GM19324 (cell line): ENCODE measurements at regions not wholly inside any gene's neighbourhood (a gene's known extent, or its start where the extent isn't known, plus 50 kb on each side); places are given as distances from the start of the nearest gene placed in this dataset.
"Not testable (repeated sequence)": the region's sequence is repeated elsewhere in the genome, so short reads cannot be mapped to it uniquely, and the experiment has no call there.

Experiments used
- ATAC-seq: cut with Tn5 transposase; IDR thresholded peaks from one replicate; pipeline ENCODE4 v1.9.1; 2021; ENCODE audit warnings: mild to moderate bottlenecking, moderate library complexity; ENCODE audit not compliant: unreplicated experiment, low FRiP score

- no peak for ATAC-seq
These were observed 169.5 kb upstream of the SVIL start for GRCh38 chr10:29804025-29804852.

DNA sequence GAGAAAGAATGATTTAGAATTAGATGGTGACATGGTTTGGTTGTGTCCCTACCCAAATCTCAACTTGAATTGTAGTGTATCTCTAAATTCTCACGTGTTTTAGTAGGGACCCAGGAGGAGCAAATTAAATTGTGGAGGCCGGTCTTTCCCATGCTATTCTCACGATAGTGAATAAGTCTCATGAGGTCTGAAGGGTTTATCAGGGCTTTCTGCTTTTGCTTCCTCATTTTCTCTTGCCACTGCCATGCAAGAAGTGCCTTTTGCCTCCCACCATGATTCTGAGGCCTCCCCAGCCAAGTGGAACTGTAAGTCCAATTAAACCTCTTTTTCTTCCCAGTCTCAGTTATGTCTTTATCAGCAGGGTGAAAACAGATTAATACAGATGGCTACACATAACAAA, 167.4 kb upstream of the SVIL start:
- ATAC-seq, result no peak

DNA sequence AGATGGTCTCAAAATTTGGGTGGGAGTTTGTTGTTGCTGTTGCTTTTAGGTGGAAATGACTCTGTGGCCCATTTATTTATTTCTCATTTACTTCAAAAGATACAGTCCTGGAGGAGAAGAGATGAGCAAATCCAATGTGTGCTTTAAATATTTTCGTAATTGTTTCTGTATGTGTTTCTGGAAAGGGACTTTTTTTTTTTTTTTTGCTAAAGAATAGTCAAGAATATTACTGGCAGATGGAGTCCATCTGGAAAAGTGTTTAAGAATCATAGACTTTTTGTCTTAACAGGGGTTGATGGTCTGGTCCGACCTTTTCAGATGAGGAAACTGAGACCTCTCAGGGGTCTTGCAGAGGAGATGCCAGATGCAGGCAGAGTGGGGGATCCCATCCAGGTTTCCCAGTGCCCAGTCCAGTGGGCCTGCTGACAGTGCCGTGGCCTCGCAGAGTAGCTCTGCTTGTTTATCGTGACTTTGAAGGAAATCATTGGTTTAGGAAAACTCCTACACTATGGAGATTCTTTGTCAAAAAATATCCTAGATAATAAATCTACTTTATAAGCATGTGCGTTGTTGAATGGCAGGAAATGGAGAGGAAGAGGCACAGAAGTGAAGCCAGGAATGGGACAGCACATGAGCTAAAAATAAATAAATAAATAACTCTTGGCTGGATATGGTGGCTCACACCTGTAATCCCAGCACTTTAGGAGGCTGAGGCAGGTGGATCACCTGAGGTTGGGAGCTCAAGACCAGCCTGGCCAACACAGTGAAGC, 164.3 kb upstream of the SVIL start:
- no peak for ATAC-seq

DNA sequence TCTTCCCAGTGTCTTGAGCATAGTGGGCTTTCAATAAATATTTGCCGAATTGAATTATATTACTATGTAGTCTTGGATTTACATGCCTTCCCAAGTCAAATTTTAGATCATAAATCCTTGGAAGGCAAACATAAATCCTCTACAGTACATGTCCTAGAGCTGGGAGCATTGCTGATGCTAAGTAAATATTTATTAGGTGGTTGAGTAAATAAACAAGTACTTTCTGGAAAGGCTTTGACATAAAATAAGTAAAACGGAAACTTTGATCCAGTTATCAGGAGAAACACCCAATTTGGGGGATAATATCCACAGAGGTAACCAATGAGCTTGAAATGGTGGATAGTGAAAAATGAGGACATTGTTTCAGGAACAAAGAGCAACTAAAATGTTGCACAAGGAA, 162.8 kb upstream of the SVIL start:
- no peak for ATAC-seq

- ATAC-seq, result no peak
These were observed 161.1 kb upstream of the SVIL start for GRCh38 chr10:29795850-29796249.

DNA sequence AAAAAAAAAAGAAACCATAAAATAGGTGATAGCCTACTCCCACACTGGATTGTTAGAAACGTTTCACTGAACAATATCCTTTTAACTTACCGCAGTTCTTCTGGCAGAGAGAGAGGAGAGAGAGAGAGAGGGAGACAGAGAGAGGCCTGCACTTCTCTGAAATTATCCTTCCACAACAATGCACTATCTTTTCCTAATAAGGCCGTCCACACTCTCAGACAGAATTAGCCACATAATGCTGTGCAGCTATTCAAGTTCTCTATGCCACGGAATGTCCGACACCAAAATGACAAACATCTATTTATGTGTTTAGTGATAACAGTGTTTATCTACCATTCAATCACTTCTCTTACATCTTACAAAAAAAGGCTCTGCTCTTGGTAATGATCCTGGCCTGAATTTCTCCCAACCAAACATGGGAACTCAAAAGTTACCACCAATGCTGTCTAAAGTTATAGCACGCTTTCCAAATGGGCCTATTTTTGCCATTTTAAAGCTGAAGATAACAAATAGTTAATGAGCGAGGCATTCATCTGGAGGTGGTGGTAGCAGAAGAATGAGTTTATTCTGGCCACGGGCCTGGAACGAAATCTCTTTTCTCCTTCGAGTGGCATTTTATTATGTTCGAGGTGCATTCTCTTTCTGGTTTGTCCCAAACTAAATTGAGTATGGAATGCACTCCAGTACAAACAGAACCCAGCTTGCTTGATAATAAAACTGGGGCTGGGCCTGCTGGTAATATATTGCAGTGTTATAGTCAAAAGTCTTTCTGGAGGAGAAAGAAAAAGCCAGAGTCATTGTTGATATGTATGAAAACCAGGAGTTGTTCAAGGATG, 160.2 kb upstream of the SVIL start:
- ATAC-seq, result no peak

GRCh38 chr10:29791773-29792172, 157.0 kb upstream of the SVIL start:
- ATAC-seq, result no peak

GRCh38 chr10:29790207-29790606, 155.4 kb upstream of the SVIL start:
- no peak for ATAC-seq

DNA sequence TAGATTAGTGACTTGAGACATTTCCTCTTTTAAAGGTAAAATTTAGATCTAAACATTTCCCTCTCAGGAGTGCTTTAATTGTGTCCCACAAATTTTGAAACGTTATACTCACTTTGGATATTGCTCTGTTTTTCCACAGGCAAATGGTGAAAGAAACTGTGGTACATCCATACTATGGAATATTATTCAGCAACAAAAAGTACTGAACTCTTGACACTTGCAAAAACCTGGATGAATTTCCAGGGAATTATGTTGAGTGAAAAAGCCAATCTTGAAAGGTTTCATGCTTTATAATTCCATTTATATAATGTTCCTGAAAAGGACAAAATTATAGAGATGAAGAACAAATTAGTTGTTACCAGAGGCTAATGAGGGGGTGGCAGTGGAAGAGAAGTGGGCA, 153.3 kb upstream of the SVIL start:
- ATAC-seq, result no peak

GRCh38 chr10:29785701-29786100, 150.9 kb upstream of the SVIL start:
- no peak for ATAC-seq

DNA sequence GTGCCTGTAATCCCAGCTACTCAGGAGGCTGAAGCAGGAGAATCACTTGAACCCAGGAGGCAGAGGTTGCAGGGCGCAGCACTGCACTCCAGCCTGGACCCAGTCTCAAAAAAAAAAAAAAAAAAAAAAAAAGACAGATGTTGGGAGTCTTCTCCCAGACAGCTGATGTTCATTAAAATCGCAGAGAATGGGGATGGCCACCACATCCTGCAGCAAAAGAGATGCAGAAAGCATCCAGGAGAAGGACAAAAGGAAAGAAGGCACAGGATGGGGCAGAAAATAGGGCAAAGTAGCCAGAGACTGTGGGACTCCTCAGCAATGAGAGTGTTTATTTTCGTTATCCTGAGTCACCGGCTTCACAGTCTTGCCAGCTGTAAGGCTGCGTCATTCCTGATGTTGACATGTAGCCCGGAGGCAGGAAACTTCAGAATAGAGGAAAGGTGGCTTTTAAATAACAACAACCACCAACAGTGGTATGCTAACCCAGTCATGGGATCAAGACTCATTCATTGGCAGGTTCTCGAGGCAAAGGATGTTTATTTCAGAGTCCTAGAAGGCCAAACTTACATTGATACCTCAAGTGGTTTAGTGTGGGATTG, 149.5 kb upstream of the SVIL start:
- ATAC-seq, result no peak

GRCh38 chr10:29783201-29783947, 148.6 kb upstream of the SVIL start:
- ATAC-seq, result no peak

- ATAC-seq, result no peak
These were observed 145.9 kb upstream of the SVIL start for GRCh38 chr10:29780639-29781038.

DNA sequence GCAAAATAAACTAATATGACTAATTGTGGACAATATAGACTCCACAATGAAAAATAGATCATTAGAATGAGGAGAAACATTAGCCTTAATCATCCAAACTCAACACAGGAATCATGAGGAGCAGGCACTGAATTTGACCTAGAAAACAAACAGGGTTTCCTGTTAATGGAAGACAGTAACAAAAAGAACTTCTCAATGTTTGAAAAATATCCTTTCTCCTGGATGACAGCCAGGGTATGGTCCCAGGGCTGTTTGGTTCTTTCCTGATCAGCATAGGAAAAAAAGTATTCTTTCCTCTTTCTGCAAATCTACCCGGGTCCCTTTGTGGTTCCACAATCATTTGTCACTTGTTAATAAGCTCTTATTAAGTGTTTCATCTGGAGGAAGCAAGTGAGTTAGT, 145.3 kb upstream of the SVIL start:
- ATAC-seq, result no peak

GRCh38 chr10:29776246-29776645, 141.5 kb upstream of the SVIL start:
- ATAC-seq, result no peak

GRCh38 chr10:29774475-29774874, 139.7 kb upstream of the SVIL start:
- ATAC-seq, result no peak

- ATAC-seq, result no peak
These were observed 138.9 kb upstream of the SVIL start for GRCh38 chr10:29773675-29774091.

DNA sequence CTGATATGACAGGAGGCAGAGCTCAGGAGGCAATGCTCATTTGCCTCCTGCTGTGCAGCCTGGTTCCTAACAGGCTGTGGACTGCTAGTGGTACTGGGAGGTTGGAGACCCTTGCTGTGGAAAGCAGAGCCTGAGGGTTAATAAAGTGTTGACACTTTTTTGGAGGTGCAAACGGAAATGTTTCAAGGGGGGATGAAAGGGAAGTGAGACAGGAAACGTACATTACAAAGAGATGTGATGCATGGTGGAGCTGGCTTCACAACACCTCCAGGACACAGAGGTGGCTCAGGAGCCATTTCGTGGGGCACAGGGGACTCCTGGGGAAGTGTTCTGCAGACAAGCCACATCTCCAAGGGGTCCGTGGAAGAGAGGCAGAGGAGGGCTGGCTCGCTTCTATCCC, 137.6 kb upstream of the SVIL start:
- no peak for ATAC-seq

DNA sequence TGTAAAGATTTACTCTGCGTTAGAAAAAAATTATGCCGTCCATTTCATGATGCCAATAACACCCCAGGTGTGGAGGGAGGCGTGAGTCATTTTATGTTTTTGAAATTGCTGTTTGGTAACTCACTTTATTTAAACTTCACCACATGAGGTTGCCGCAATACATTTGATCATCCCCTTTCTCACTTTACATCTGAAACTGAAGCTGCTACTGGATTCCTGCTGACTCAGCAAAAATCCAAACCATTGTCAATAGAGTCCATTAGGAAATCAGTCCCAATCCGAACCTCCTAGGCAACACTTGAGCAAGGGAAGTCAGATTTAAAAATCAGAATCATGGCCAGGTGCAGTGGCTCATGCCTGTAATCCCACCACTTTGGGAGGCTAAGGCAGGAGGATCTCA, 136.6 kb upstream of the SVIL start:
- no peak for ATAC-seq

- not testable (repeated sequence) for ATAC-seq
These were observed 134.5 kb upstream of the SVIL start for GRCh38 chr10:29769277-29769676.
